ENCODE measurements at regions not wholly inside any gene's neighbourhood (a gene's known extent, or its start where the extent isn't known, plus 50 kb on each side); places are given as distances from the start of the nearest gene placed in this dataset.

DNA sequence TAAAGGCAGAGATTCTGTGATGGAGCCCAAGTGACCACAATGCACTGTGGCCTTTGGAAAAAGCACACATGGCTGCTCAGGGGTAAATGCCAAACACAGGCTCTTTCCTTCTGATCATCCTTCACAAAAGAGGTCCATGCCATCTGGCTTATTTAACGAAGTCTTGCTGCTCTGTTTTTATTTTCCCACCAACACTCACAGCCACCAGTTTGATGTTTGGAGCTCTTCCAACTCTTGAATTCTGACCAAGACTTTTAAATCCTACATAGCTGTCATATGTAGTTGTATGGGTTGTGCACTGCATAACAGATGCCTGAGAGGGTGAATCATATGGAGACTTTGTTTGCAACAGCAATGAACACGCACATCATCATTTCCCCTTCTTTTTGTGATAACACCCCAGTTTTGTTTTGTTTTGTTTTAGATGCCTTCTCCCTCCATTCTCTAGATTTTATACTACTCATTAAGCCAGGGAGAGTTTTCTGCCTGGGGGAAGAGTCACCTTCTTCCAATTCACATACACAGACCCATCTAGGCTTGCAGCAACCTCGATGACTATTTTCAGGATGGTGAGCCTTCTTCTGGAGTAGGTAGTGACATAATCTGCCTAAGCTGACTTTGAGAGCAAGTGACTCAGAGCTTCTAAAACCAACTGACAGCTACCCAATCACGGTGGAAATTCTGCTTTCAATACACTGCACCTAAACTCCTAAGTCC, 145.2 kb upstream of the WSCD2 start:
- no peak for DNase-seq

DNA sequence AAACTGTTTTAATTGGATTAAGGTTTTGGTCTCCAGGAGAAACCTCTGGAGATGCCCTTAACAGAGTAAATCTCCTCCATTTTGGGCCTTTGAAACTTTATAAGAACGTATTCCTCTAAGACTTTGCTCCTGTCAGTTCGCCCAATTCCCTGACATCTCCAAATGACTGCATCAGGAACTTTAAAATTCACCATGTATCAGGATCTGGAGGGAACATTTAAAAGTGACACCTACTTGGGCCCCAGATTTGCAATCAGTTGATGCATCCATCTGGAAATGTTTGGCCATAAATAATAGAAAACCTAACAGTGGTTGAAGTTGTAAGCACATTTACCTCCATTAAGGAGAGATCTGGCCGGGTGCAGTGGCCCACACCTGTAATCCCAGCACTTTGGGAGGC, 144.1 kb upstream of the WSCD2 start:
- DNase-seq = no peak

- DNase-seq = no peak
Observed at GRCh38 chr12:107986183-107986582, 142.9 kb upstream of the WSCD2 start.

DNA sequence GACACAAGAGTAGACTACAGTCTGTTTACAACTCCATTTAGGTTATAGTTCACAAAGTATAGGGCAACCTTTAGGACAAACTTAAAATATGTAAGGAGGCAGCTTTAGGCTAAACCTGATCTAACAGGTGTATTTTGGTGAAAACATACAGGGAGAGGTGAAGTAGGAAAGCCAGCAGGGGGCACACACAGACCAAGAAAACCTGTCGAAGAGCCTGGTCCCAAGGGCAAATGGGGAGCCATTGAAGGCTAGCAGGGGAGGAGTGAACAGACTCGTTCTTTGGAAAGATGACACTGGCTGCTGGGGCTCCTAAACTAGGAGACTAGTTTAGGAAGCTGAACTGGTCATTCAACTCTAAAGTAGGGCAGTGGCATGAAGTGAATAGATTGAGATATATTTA, 138.8 kb upstream of the WSCD2 start:
- no peak for DNase-seq

DNA sequence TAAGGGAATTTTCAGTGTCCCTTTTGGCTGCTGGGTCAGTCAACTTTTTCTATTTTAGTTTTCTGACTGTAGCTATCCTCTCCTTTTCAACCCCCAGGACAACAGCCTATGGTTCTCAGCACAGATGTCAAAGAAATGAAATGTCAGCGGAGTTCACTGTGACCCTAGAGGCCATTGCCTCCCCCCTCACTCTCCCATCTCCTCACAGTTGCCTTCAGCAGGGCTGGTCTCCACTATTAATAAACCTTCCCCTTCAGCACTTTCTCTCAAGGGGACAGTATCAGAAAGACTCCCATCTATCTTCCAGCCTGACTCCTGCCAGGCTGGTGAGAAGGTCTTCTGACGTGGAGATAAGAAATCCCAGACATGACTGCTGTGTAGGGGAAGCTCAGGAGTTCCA, 137.1 kb upstream of the WSCD2 start:
- no peak for DNase-seq

DNA sequence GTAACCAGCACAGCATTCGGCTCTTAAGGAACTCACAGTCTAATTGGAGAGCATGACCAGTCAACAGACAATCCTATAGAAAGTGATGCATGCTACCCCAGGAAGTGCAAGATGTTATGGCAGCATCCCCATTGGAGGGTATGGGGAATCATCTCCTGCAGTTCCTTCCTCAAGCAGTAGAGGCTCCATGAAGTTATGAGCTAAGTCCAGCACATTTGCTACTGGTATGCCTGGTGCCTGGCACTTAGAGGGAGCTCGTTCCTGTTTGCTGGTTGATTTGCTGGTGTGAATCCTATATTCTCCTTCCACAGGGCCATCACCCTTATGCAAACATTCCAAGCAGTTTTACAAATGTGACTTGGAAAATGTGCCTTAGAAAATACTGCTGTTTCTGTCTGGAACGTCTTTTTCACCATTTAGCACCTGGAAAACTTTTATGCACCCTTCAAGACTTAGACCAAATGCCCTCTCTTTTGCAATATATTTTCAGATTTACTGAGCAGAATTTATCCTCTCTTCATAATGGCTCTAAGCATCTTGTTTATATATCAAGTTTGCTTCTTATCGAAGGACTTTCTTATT, 136.1 kb upstream of the WSCD2 start:
- DNase-seq = no peak

- no peak for DNase-seq
Observed at GRCh38 chr12:107998863-107999262, 130.2 kb upstream of the WSCD2 start.

DNA sequence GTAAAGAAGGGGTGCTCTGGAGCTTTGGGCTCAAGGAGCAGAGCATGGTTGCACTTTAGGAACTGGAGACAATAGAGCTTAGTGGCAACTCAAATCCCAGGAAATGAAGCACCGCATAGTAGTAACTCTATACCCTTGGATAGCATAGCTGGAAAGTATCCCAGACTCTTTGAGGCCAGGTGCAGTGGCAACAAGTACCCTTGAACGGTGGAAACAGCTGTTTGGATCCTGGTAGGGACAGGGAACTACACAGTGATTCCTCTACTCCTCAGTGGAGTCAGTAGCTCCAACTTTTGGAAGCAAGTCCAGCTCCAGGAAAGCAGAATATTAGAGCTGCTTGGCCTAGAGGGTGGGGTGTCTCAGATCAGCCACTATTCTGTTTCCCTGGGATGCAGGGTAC, 129.0 kb upstream of the WSCD2 start:
- DNase-seq = no peak

DNA sequence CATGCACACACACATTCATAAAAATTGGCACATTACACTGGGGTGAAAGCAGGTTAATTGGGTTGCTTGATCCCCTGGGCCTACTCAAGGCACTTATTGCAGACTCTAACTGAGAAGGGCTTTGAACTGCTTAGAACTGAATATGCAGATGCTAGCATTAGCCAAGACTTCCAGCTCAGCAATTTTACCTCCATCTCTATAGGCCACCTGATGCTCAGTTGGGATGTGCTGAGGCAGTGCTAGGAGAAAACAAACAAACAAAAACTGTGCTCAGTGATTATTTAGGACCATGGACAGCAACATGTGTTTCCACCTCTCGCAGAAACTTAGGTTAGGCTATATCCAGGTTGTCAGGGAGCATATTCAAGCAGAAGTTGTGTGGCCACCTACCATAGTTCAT, 124.8 kb upstream of the WSCD2 start:
- DNase-seq = no peak

DNA sequence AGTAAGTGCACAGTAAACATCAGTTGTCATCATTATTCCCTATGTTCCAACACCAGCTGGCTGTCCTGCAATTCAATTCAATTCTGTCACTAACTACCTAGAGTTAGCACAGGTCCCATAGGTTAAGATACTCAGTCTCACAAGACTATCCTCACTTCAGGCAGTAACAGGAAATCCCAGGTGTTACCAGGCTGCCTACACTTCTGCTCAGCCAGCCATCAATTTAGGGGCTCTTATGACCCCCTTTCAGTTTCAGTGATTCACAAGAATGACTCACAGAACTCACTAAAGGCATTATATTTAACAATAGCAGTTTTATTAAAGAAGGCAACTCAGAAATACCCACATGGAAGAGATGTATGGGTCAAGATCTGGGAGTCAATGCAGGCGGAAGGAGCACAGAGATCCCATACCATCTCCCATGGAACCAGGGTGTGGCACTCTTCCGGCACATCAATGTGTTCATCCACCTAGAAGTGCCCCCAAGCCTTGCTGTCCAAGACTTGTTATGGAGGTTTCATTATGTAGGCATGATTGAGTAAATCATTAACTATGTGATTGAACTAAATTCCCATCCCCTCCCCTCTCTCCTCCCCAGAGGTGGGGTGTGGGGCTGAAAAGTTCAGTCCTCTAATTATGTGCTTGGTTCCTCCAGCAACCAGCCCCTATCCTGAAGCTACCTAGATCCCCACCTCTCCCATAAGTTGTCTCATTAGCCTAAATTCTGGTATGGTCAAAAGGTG, 120.8 kb upstream of the WSCD2 start:
- no peak for DNase-seq

DNA sequence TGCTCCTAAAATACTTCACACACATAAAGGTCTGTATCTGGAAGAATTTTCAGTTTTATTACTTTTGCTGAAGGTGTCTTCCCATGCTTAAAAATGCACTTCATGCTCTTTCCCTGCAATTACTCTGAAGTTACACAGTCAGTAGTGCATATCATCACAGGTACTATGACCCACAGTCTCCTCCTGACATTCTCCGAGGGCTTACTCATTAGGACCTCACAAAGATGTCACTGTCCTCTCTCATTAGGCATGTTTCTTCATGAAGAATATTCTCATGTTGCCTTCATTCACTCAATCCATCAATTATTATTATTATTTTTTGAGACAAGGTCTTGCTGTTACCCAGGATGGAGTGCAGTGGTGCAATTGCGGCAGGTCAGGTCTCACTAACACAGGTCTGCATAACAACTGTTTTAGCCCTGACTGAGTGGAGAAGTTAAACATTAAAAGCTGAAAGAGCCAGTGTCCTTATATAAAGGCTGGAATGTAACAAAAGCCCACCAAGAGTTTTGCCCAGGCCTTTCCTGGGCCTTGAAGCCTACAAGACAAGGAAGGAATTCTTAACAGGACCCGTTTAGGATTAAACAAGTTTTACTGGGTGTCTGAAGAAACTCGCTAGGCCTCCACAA, 119.5 kb upstream of the WSCD2 start:
- DNase-seq = no peak

DNA sequence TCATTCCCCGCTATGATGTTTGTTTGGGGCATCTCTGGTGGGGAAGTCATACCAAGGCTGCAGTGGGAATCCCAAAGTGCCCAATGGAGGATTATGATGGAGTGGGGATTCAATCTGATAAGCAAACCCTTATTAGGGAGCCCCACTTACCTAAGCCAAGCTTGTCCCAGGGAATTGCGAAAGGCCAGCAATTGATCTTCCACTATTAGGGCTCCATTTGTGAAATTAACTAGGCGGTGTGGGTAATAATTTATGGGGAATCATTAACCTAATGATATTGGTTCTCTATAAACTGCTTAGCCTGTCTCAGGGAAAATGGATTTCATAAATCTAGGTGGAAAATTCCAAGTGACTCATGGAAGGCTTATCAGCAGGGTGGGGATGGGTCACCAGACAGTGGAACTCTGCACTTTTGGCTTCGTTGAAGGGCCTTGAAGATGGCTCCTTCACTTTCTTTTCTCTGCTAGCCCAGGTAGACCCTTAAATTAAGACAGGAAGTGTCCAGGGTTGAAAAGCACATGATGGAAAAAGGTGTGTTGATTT, 113.0 kb upstream of the WSCD2 start:
- no peak for DNase-seq

DNA sequence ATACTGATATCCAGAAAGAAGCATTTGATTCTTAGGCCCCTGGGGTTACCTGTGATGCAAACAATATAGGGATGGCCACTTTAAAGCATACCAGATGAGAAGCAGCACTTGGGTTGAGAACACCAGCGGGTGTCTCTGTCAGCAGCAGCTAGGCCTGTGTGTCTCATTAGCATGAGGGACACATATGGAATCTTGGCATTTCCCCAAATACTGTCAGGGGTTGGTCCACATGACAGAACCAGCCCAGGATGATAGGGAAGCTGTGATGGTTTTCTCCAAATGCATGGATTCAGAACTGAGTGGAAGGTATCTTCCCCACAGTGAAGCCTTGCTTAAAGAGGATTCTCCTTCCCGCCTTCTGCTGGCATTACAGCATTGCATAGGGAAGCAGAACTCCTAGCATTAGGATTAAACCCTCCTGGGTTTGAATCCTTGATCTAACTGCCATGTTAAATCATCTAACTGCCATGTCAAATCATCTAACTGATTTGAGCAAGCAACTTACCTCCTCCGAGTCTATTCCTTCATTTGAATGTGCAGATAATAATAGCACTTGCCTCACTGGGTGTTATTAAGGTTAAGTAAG, 111.5 kb upstream of the WSCD2 start:
- DNase-seq = no peak

- no peak for DNase-seq
Observed at GRCh38 chr12:108019862-108020261, 109.2 kb upstream of the WSCD2 start.

GRCh38 chr12:108021141-108021540, 107.9 kb upstream of the WSCD2 start:
- no peak for DNase-seq

DNA sequence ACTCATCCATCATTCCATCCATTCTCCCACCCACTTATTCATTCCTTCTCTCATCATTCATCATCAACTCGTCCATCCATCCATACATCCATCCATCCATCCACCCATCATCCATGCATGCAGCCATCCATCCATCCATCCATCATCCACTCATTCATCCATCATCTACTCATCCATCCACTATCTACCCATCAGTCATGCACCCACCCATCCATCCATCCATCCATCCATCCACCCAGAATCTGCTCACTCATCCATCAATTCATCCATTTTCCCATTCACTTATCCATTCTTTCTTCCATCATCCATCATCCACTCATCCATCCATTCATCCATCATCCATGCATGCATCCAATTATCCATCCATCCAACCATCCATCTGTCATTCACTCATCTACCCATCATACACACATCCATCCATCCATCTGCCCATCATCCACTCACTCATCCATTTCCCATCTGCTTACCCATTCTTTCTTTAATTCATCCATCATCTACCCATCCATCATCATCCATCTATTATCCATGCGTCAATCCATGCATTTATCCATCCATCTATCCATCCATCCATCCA, 107.1 kb upstream of the WSCD2 start:
- DNase-seq = no peak

- DNase-seq = no peak
Observed at GRCh38 chr12:108029051-108029835, 99.8 kb upstream of the WSCD2 start.

DNA sequence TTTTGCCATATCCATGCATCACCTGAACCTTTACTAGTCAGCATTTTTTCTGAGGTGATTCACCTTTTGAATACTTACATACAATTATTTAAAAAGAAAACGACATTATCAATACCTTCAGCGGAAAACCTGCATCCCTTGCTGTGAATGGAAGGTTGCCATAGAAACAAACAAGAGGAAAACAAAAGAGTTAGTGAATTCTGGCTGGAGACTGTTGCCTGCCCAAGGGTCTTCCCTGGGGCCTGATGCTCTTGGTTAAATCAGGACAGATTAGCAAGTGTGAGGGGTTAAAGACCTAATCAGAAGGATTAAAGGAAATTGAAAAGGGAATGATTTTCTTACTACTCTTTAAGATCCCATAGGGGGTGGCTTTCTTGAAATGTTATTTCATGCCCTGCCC, 96.0 kb upstream of the WSCD2 start:
- DNase-seq = no peak

GRCh38 chr12:108035372-108035771, 93.7 kb upstream of the WSCD2 start:
- no peak for DNase-seq

- DNase-seq = no peak
Observed at GRCh38 chr12:108037960-108038359, 91.1 kb upstream of the WSCD2 start.

- no peak for DNase-seq
Observed at GRCh38 chr12:108039794-108040193, 89.3 kb upstream of the WSCD2 start.

DNA sequence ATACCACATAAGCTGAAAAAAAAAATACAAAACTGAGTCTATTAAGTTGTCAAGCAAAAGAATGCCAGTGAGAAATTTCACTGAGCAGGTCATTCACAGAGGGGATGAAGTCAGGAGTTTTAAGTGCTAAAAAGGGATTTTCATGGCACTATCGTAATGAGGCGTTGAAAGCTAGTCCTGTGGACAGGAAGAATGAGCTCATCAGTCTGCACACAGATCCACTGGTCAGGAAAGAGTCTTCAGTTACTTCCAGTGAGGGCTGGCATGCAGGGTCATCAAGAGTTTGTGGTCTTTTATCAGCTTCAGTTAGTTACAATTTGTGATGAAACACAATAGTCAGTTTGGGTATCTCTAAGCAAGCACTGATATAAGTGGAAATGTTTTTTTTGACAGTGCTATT, 88.1 kb upstream of the WSCD2 start:
- DNase-seq = no peak
